Endothelial cell (in vitro differentiated cells): ENCODE measurements at regions not wholly inside any gene's neighbourhood (a gene's known extent, or its start where the extent isn't known, plus 50 kb on each side); places are given as distances from the start of the nearest gene placed in this dataset.

Experiments
- DNase-seq: peaks from one replicate; pipeline ENCODE4 v3.0.0; 2021; ENCODE audit warnings: low spot score
- H3K27ac Mint-ChIP-seq: one replicate; pipeline ENCODE4 v1.8.0; 2021; ENCODE audit warnings: mixed read lengths, inconsistent platforms; ENCODE audit not compliant: unreplicated experiment
- H3K27me3 Mint-ChIP-seq: one replicate; pipeline ENCODE4 v1.8.0; 2021; ENCODE audit warnings: mild to moderate bottlenecking, moderate library complexity, mixed read lengths, inconsistent platforms; ENCODE audit not compliant: unreplicated experiment
- H3K36me3 Mint-ChIP-seq: one replicate; pipeline ENCODE4 v1.8.0; 2021; ENCODE audit warnings: mild to moderate bottlenecking, low read depth, mixed read lengths, inconsistent platforms; ENCODE audit not compliant: unreplicated experiment
- H3K4me1 Mint-ChIP-seq: one replicate; pipeline ENCODE4 v1.8.0; 2021; ENCODE audit warnings: mild to moderate bottlenecking, mixed read lengths, inconsistent platforms; ENCODE audit not compliant: unreplicated experiment
- H3K4me3 Mint-ChIP-seq: one replicate; pipeline ENCODE4 v1.8.0; 2021; ENCODE audit warnings: mild to moderate bottlenecking, mixed read lengths, inconsistent platforms; ENCODE audit not compliant: unreplicated experiment
- H3K9me3 Mint-ChIP-seq: one replicate; pipeline ENCODE4 v1.8.0; 2021; ENCODE audit warnings: mixed read lengths, inconsistent platforms; ENCODE audit not compliant: unreplicated experiment
- TF ChIP-seq, protein P1 (sequence below): fragments of 200-600 bp; sonication (generic); IDR thresholded peaks from one replicate; pipeline ENCODE4 v1.5.0; 2021; ENCODE audit warnings: antibody characterized with exemption; ENCODE audit not compliant: unreplicated experiment

- H3K9me3 Mint-ChIP-seq, result no peaks in the 10 kb centered on the region
Measured at GRCh38 chr14:101113835-101114725, 210.6 kb upstream of the RTL1 start.

DNA sequence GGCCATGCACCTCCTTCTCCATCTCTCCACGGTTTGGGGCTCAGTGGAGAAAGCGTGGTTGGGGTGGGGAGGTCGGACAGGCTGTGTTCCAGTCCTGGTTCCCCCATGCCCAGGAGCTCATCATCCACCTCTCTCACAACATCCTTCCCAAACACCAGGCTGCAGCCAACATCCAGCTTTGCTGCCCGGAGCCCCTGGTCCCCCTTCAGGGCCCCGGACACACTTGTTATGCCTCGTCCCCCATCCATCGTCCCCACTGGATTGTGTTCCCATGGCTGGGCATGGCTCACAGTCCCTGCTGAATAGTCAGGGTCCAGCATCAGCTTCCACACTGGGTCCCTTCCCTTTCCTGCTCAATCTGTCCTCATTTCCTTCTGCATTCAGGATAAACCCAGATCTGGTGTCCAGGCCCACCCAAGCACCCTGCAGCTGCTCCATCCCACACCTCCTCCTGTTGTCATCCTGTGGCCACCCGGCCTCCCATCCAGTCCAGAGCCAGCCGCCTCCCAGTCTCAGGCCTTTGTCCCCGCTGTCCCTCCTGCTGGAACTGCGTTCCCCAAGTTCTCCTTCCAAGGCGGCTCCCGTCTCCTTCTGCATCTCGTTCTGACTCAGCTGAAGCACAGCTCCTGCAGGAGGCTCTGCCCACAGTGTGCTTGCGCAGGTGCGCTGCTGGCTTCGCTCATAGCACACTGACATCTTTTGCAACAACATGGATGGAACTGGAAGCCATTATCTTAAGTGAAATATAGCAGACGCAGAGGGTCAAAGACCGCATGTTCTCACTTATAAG is 211.4 kb upstream of the RTL1 start:
- Mint-ChIP-seq H3K4me3 (no peak overlapping the region), H3K4me1 (peaks cover 20% of the 10 kb centered on the region), H3K27me3 (peaks cover 20% of the 10 kb centered on the region), H3K36me3 (peaks cover 7% of the 10 kb centered on the region), H3K27ac (no peak overlapping the region), H3K9me3 (no peaks in the 10 kb centered on the region)
- TF ChIP-seq, protein P1, sequence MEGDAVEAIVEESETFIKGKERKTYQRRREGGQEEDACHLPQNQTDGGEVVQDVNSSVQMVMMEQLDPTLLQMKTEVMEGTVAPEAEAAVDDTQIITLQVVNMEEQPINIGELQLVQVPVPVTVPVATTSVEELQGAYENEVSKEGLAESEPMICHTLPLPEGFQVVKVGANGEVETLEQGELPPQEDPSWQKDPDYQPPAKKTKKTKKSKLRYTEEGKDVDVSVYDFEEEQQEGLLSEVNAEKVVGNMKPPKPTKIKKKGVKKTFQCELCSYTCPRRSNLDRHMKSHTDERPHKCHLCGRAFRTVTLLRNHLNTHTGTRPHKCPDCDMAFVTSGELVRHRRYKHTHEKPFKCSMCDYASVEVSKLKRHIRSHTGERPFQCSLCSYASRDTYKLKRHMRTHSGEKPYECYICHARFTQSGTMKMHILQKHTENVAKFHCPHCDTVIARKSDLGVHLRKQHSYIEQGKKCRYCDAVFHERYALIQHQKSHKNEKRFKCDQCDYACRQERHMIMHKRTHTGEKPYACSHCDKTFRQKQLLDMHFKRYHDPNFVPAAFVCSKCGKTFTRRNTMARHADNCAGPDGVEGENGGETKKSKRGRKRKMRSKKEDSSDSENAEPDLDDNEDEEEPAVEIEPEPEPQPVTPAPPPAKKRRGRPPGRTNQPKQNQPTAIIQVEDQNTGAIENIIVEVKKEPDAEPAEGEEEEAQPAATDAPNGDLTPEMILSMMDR, result no peak
- DNase-seq, result no peak

More at GRCh38 chr14:101113835-101114725, 210.6 kb upstream of the RTL1 start:
- Mint-ChIP-seq H3K4me1 (peaks cover 14% of the 10 kb centered on the region), H3K27ac (no peak overlapping the region), H3K36me3 (peaks cover 7% of the 10 kb centered on the region), H3K27me3 (peaks cover 20% of the 10 kb centered on the region), H3K4me3 (no peak overlapping the region)
- TF ChIP-seq, protein P1, result no peak
- DNase-seq, result no peak

DNA sequence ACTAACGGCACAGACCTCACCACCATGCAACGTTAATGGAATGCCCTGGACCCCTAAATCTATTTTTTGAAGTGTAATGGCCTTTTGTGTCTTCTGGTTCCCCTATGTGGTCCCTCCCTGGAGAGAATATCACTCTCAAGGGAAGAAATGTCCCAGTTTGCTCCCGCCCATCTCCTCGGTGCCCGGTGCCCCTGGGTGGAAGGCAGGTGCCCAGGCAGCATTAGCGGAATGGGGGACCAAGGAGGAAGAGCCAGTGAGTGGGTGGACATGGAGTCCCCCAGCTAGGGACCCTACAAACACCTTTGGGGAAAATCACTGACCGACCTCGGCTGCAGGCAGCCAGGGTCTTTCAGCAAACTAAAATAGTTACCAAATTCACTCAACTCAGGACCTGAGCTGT is 212.1 kb upstream of the RTL1 start:
- TF ChIP-seq, protein P1, result no peak
- Mint-ChIP-seq H3K27me3 (peaks cover 20% of the 10 kb centered on the region), H3K27ac (no peak overlapping the region), H3K4me1 (peaks cover 22% of the 10 kb centered on the region), H3K36me3 (peaks cover 7% of the 10 kb centered on the region), H3K9me3 (no peaks in the 10 kb centered on the region), H3K4me3 (no peak overlapping the region)
- DNase-seq, result no peak

DNA sequence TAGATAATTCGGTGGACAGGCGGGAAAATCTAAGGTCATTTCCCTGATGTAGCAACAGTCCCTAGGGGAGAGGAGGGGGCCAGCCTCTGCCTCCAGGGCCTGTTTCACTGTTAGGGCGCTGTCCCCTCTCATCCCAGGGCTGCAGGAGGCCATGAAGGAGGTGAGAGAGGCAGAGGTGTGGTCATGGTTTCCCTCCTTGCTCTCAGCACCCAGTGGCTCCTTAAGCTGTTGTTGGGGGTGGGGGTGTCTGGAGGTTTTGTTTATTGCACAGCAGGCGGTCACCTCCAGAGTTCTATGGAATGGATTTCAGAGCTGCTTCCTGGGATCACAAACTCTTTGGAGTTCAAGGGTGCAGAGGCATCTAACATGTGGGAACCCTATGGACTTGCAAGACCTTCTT is 212.5 kb upstream of the RTL1 start:
- H3K4me3 Mint-ChIP-seq, result no peak overlapping the region
- peaks cover 20% of the 10 kb centered on the region for H3K27me3 Mint-ChIP-seq
- DNase-seq, result no peak
- H3K36me3 Mint-ChIP-seq, result peaks cover 7% of the 10 kb centered on the region
- peaks cover 22% of the 10 kb centered on the region for H3K4me1 Mint-ChIP-seq
- no peaks in the 10 kb centered on the region for H3K9me3 Mint-ChIP-seq
- no peak overlapping the region for H3K27ac Mint-ChIP-seq
- TF ChIP-seq, protein P1, result no peak
